GM23248 (cell line): ENCODE measurements at regions not wholly inside any gene's neighbourhood (a gene's known extent, or its start where the extent isn't known, plus 50 kb on each side); places are given as distances from the start of the nearest gene placed in this dataset.

Experiments used
- EZH2 ChIP-seq: fragments of 200-600 bp; sonication (generic); IDR thresholded peaks from 2 replicates; pipeline ENCODE4 v1.6.1; 2018; ENCODE audit warnings: antibody characterized with exemption, mild to moderate bottlenecking; ENCODE audit not compliant: insufficient read depth, poor library complexity, severe bottlenecking
- EZH2phosphoT487 ChIP-seq: fragments of 200-600 bp; sonication (generic); IDR thresholded peaks from 2 replicates; pipeline ENCODE4 v1.6.1; 2018; ENCODE audit warnings: antibody characterized with exemption, moderate library complexity, mild to moderate bottlenecking, low read depth; ENCODE audit not compliant: insufficient read depth

- TF ChIP-seq EZH2phosphoT487: no peak
- no peak for TF ChIP-seq EZH2
Measured at GRCh38 chr1:14513111-14513510, 85.4 kb upstream of the KAZN start.
